Liver (tissue), 8 donors: ENCODE measurements at regions not wholly inside any gene's neighbourhood (a gene's known extent, or its start where the extent isn't known, plus 50 kb on each side); places are given as distances from the start of the nearest gene placed in this dataset.
"Not testable (repeated sequence)": the region's sequence is repeated elsewhere in the genome, so short reads cannot be mapped to it uniquely, and the experiment has no call there.

ENCODE experiments used
- DNase-seq: peaks from one replicate; pipeline ENCODE4 v3.0.0-alpha.2; 2017; ENCODE audit warnings: low spot score
- H3K27ac ChIP-seq, 2 donors: one replicate each; pipeline ENCODE4 v1.7.0; 2013; ENCODE audit warnings: inconsistent platforms in 2 of 2, low read length in 2 of 2, control low read depth in 1 of 2, low read depth in 1 of 2, mild to moderate bottlenecking in 1 of 2
- H3K27me3 ChIP-seq, 4 donors: one replicate each; pipeline versions ENCODE4 v1.6.1 to v1.7.0; 2013; ENCODE audit warnings: low read length in 3 of 4, inconsistent platforms in 1 of 4, mild to moderate bottlenecking in 1 of 4, moderate library complexity in 1 of 4; ENCODE audit not compliant: control insufficient read depth in 4 of 4, insufficient read depth in 4 of 4
- H3K36me3 ChIP-seq, 4 donors: one replicate each; pipeline versions ENCODE4 v1.6.1 to v1.7.0; 2013; ENCODE audit warnings: low read length in 3 of 4, mild to moderate bottlenecking in 3 of 4, low read depth in 1 of 4, moderate library complexity in 1 of 4; ENCODE audit not compliant: control insufficient read depth in 4 of 4, insufficient read depth in 3 of 4
- H3K4me1 ChIP-seq, 4 donors: one replicate each; pipeline versions ENCODE4 v1.6.1 to v1.7.0; 2013; ENCODE audit warnings: low read length in 3 of 4, mild to moderate bottlenecking in 3 of 4, moderate library complexity in 1 of 4; ENCODE audit not compliant: control insufficient read depth in 4 of 4, insufficient read depth in 4 of 4
- H3K4me3 ChIP-seq, 3 donors: one replicate each; pipeline versions ENCODE4 v1.6.1 to v1.7.0; 2013; ENCODE audit warnings: low read length in 3 of 3, control low read depth in 1 of 3, low read depth in 1 of 3, mild to moderate bottlenecking in 1 of 3
- H3K9ac ChIP-seq, 2 donors: one replicate each; pipeline ENCODE4 v1.7.0; 2013; ENCODE audit warnings: low read length in 2 of 2, mild to moderate bottlenecking in 2 of 2, moderate library complexity in 2 of 2, control low read depth in 1 of 2, low read depth in 1 of 2
- H3K9me3 ChIP-seq, 4 donors: one replicate each; pipeline versions ENCODE4 v1.6.1 to v1.7.0; 2013; ENCODE audit warnings: low read length in 3 of 4; ENCODE audit not compliant: control insufficient read depth in 4 of 4
- FOXA1 ChIP-seq: IDR thresholded peaks from 2 replicates; pipeline ENCODE4 v1.6.1; 2016; ENCODE audit warnings: antibody characterized with exemption
- FOXA2 ChIP-seq: IDR thresholded peaks from 2 replicates; pipeline ENCODE4 v1.6.1; 2016; ENCODE audit warnings: antibody characterized with exemption
- HNF4A ChIP-seq, 2 donors: conservative IDR thresholded peaks; 2 replicates each; pipeline ENCODE4 v1.6.1; 2016; ENCODE audit warnings: antibody characterized with exemption in 2 of 2, mild to moderate bottlenecking in 2 of 2
- HNF4G ChIP-seq: IDR thresholded peaks from 2 replicates; pipeline ENCODE4 v1.6.1; 2016; ENCODE audit warnings: antibody characterized with exemption
- JUND ChIP-seq, 2 donors: IDR thresholded peaks; 2 replicates each; pipeline ENCODE4 v1.6.1; 2016; ENCODE audit warnings: antibody characterized with exemption in 2 of 2
- NR2F2 ChIP-seq: IDR thresholded peaks from 2 replicates; pipeline ENCODE4 v1.6.1; 2016; ENCODE audit warnings: antibody characterized with exemption
- RAD21 ChIP-seq, 2 donors: IDR thresholded peaks; 2 replicates each; pipeline ENCODE4 v1.6.1; 2016; ENCODE audit warnings: antibody characterized with exemption in 2 of 2, mild to moderate bottlenecking in 2 of 2
- RXRA ChIP-seq, 2 donors: IDR thresholded peaks; 2 replicates each; pipeline ENCODE4 v1.6.1; 2017 to 2018; ENCODE audit warnings: antibody characterized with exemption in 2 of 2, mild to moderate bottlenecking in 1 of 2
- SP1 ChIP-seq: IDR thresholded peaks from 2 replicates; pipeline ENCODE4 v1.6.1; 2018; ENCODE audit warnings: antibody characterized with exemption, mild to moderate bottlenecking
- TAF1 ChIP-seq: conservative IDR thresholded peaks from 2 replicates; pipeline ENCODE4 v1.6.1; 2016; ENCODE audit warnings: antibody characterized with exemption, mild to moderate bottlenecking
- ZBTB33 ChIP-seq: IDR thresholded peaks from 2 replicates; pipeline ENCODE4 v1.6.1; 2016; ENCODE audit warnings: antibody characterized with exemption
- WGBS: extraction: QIAGEN DNeasy Blood & Tissue Kit; methylation state at CpG from one replicate; pipeline ENCODE4 v1.1.7; 2013; 5-methylcytosine and 5-hydroxymethylcytosine counted together
- TF ChIP-seq, protein P1 (sequence below): IDR thresholded peaks from 2 replicates; pipeline ENCODE4 v1.6.1; 2016; ENCODE audit warnings: antibody characterized with exemption
- TF ChIP-seq, protein P2 (sequence below): fragments of 150-350 bp; IDR thresholded peaks from 2 replicates; pipeline ENCODE4 v1.5.1; 2017; ENCODE audit warnings: improper control_type of control experiment, low read depth, low read length; ENCODE audit not compliant: missing input control
- donor health status: healthy.
- donor health status: healthy.
- donor health status: healthy.
- donor health status: healthy.
- donor health status: healthy.

DNA sequence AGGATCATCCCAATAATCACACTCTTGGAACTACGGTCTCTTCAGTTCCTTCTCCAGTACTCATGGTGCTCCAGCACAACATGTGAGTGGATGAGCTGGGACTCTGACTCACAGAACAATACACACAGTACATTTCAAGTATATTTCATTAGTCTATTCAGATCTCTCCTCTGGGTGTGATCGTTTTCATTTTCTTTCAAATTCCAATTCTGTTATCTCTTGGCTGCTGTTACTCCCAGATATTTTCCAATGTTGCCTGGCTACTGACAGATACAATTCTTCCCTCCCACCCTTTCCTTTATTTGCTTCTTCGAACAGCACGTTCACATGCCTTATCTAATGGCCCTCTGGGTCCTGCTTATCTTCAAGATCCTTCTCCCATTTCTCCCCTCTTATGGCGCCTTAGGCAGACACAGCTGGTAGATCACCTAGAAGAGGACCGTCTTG lies 216.0 kb downstream of the ACKR3 start:
- Histone ChIP-seq H3K36me3 (no peaks in the 10 kb centered on the region), H3K27me3 (no peaks in the 10 kb centered on the region), H3K27ac (no peak overlapping the region), H3K4me1 (no peaks in the 10 kb centered on the region), H3K9me3 (no peaks in the 10 kb centered on the region), H3K9ac (no peak overlapping the region), H3K4me3 (no peak overlapping the region)
- DNase-seq = no peak
- TF ChIP-seq NR2F2 (no peak), RXRA (IDR thresholded peaks at IDR 0.05) (no peak), HNF4G (no peak), TAF1 (no peak), SP1 (no peak), FOXA2 (no peak), RAD21 (IDR thresholded peaks at IDR 0.05) (no peak)
- TF ChIP-seq, protein P1, sequence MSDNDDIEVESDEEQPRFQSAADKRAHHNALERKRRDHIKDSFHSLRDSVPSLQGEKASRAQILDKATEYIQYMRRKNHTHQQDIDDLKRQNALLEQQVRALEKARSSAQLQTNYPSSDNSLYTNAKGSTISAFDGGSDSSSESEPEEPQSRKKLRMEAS = no peak
- TF ChIP-seq, protein P2, sequence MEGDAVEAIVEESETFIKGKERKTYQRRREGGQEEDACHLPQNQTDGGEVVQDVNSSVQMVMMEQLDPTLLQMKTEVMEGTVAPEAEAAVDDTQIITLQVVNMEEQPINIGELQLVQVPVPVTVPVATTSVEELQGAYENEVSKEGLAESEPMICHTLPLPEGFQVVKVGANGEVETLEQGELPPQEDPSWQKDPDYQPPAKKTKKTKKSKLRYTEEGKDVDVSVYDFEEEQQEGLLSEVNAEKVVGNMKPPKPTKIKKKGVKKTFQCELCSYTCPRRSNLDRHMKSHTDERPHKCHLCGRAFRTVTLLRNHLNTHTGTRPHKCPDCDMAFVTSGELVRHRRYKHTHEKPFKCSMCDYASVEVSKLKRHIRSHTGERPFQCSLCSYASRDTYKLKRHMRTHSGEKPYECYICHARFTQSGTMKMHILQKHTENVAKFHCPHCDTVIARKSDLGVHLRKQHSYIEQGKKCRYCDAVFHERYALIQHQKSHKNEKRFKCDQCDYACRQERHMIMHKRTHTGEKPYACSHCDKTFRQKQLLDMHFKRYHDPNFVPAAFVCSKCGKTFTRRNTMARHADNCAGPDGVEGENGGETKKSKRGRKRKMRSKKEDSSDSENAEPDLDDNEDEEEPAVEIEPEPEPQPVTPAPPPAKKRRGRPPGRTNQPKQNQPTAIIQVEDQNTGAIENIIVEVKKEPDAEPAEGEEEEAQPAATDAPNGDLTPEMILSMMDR = no peak
- 74% methylated on average over 6 of the region's 6 CpGs for WGBS

DNA sequence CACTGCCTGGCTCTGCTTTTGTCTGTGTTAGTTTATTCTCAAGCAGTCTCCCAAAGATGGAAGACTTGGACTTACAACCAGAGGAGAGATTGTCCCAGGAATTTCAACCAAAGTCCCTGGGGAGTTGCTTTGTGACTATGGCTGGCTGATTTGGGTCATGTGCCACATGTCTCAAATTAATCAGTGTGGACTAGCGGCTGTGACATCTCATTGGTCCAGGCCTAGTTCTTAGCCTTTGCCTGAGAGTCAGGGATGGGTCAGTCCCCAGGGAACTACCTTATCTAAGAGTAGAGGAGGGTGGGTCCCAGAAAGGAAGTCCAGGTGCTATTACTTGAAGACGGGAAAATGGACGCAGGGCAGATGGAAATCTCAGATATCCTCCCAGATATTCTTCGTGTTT lies 217.1 kb downstream of the ACKR3 start:
- no peak for DNase-seq
- no peaks in the 10 kb centered on the region for H3K36me3 ChIP-seq

DNA sequence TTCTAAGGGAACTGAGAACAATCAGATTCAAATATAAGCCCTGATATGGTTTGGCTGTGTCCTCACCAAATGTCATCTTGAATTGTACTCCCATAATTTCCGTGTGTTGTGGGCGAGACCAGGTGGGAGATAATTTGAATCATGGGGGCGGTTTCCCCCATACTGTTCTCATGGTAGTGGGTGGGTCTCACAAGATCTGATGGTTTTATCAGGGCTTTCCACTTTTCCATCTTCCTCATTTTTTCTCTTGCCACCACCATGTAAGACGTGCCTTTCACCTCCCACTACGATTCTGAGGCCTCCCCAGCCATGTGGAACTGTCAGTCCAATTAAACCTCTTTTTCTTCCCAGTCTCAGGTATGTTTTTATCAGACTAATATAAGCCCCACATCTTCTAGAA lies 217.8 kb downstream of the ACKR3 start:
- H3K36me3 ChIP-seq, H3K9me3 ChIP-seq, H3K9ac ChIP-seq, H3K27ac ChIP-seq, H3K4me3 ChIP-seq, H3K27me3 ChIP-seq, H3K4me1 ChIP-seq, DNase-seq: not testable (repeated sequence)
- WGBS = 88% methylated on average over 5 of the region's 5 CpGs

More for the DNA sequence above, 217.1 kb downstream of the ACKR3 start:
- no peaks in the 10 kb centered on the region for H3K9me3 ChIP-seq
- no peaks in the 10 kb centered on the region for H3K27me3 ChIP-seq
- no peak overlapping the region for H3K4me3 ChIP-seq
- TF ChIP-seq FOXA1 (no peak), RXRA (IDR thresholded peaks at IDR 0.05) (no peak), RAD21 (IDR thresholded peaks at IDR 0.05) (no peak), NR2F2 (no peak), HNF4A (conservative IDR thresholded peaks at IDR 0.05) (no peak), JUND (IDR thresholded peaks at IDR 0.05) (no peak)
- H3K9ac ChIP-seq = no peak overlapping the region
- H3K4me1 ChIP-seq = no peaks in the 10 kb centered on the region
- WGBS = 92% methylated on average over 4 of the region's 4 CpGs
- no peak overlapping the region for H3K27ac ChIP-seq

GRCh38 chr2:236787885-236788284 lies 218.3 kb downstream of the ACKR3 start:
- Histone ChIP-seq H3K27me3 (no peaks in the 10 kb centered on the region), H3K36me3 (no peaks in the 10 kb centered on the region), H3K9ac (no peak overlapping the region), H3K4me3 (no peak overlapping the region), H3K27ac (no peak overlapping the region), H3K9me3 (no peaks in the 10 kb centered on the region), H3K4me1 (no peaks in the 10 kb centered on the region)
- TF ChIP-seq ZBTB33 (no peak), RXRA (IDR thresholded peaks at IDR 0.05) (peak in 1 of 2 donors; percentile 25), NR2F2 (no peak), FOXA2 (no peak), TAF1 (no peak), HNF4G (no peak)
- DNase-seq = no peak
- WGBS = 79% methylated on average over 7 of the region's 7 CpGs
